Upper lobe of right lung (tissue), 1 donor: ENCODE measurements at regions not wholly inside any gene's neighbourhood (a gene's known extent, or its start where the extent isn't known, plus 50 kb on each side); places are given as distances from the start of the nearest gene placed in this dataset.
"Not testable (repeated sequence)": the region's sequence is repeated elsewhere in the genome, so short reads cannot be mapped to it uniquely, and the experiment has no call there.

ENCODE experiments used
- ATAC-seq: fragments of 200-7000 bp; cut with Tn5 transposase; one replicate; pipeline ENCODE4 v1.9.1; 2020; ENCODE audit warnings: mild to moderate bottlenecking, moderate library complexity
- DNase-seq: peaks from one replicate; pipeline ENCODE4 v3.0.0-alpha.2; 2020
- H3K27ac ChIP-seq: fragments of 200-600 bp; one replicate; pipeline ENCODE4 v1.8.0; 2022
- H3K27me3 ChIP-seq: fragments of 200-600 bp; one replicate; pipeline ENCODE4 v1.8.0; 2022; ENCODE audit warnings: mild to moderate bottlenecking
- H3K36me3 ChIP-seq: fragments of 200-600 bp; one replicate; pipeline ENCODE4 v1.8.0; 2022
- H3K4me1 ChIP-seq: fragments of 200-600 bp; one replicate; pipeline ENCODE4 v1.8.0; 2022
- H3K4me3 ChIP-seq: fragments of 200-600 bp; one replicate; pipeline ENCODE4 v1.8.0; 2022; ENCODE audit warnings: mild to moderate bottlenecking
- H3K9me3 ChIP-seq: fragments of 200-600 bp; one replicate; pipeline ENCODE4 v1.8.0; 2022
- intact Hi-C: fragments of 100-400 bp; cut with DNase I; formaldehyde crosslinking; loops from one replicate; pipeline ENCODE4 v1.11.0; 2022
- TF ChIP-seq, protein P1 (sequence below): fragments of 200-600 bp; IDR thresholded peaks from one replicate; pipeline ENCODE4 v1.8.0; 2022; ENCODE audit warnings: antibody characterized with exemption
- donor health status: DM: no; HTN: yes; CAD: no; lungs with severe emphysema.

GRCh38 chr2:61733563-61733962 lies 120.3 kb downstream of the FAM161A start:
- Histone ChIP-seq H3K27ac (no peak overlapping the region), H3K27me3 (no peaks in the 10 kb centered on the region), H3K36me3 (no peaks in the 10 kb centered on the region), H3K4me3 (no peak overlapping the region), H3K4me1 (no peaks in the 10 kb centered on the region), H3K9me3 (no peaks in the 10 kb centered on the region)
- TF ChIP-seq, protein P1, sequence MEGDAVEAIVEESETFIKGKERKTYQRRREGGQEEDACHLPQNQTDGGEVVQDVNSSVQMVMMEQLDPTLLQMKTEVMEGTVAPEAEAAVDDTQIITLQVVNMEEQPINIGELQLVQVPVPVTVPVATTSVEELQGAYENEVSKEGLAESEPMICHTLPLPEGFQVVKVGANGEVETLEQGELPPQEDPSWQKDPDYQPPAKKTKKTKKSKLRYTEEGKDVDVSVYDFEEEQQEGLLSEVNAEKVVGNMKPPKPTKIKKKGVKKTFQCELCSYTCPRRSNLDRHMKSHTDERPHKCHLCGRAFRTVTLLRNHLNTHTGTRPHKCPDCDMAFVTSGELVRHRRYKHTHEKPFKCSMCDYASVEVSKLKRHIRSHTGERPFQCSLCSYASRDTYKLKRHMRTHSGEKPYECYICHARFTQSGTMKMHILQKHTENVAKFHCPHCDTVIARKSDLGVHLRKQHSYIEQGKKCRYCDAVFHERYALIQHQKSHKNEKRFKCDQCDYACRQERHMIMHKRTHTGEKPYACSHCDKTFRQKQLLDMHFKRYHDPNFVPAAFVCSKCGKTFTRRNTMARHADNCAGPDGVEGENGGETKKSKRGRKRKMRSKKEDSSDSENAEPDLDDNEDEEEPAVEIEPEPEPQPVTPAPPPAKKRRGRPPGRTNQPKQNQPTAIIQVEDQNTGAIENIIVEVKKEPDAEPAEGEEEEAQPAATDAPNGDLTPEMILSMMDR, result no peak
- intact Hi-C loops, result no loop called here
- DNase-seq, result no peak
- no peak for ATAC-seq

GRCh38 chr2:61732787-61733186 lies 121.1 kb downstream of the FAM161A start:
- Histone ChIP-seq H3K4me1 (no peaks in the 10 kb centered on the region), H3K27ac (no peak overlapping the region), H3K36me3 (no peaks in the 10 kb centered on the region), H3K27me3 (no peaks in the 10 kb centered on the region), H3K4me3 (no peak overlapping the region), H3K9me3 (no peaks in the 10 kb centered on the region)
- DNase-seq, result no peak
- no peak for ATAC-seq
- TF ChIP-seq, protein P1, result no peak
- intact Hi-C loops, result no loop called here

DNA sequence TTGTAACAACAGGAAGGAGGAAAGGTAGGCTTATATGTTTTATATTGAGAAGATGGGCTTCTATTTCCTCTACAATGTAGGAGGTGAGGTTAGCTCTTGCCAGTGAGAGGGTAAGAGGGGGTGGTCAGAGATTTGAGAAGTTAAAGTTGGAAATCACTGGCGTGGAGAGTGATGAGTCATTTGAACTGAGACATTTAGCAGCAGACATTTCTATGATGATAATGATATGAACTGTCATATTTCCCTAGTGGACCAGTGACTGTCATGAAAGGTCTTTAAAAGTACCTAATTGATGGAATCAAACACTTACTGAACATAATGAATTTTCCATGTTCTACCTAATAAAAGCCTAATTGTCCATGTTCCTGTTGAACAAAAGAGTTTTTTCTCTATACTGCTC lies 126.1 kb downstream of the FAM161A start:
- Histone ChIP-seq H3K4me3 (no peak overlapping the region), H3K27ac (no peak overlapping the region), H3K27me3 (no peaks in the 10 kb centered on the region), H3K36me3 (no peaks in the 10 kb centered on the region), H3K9me3 (no peaks in the 10 kb centered on the region), H3K4me1 (no peaks in the 10 kb centered on the region)
- intact Hi-C loops, result no loop called here
- DNase-seq, result no peak
- TF ChIP-seq, protein P1, result no peak
- ATAC-seq, result no peak

DNA sequence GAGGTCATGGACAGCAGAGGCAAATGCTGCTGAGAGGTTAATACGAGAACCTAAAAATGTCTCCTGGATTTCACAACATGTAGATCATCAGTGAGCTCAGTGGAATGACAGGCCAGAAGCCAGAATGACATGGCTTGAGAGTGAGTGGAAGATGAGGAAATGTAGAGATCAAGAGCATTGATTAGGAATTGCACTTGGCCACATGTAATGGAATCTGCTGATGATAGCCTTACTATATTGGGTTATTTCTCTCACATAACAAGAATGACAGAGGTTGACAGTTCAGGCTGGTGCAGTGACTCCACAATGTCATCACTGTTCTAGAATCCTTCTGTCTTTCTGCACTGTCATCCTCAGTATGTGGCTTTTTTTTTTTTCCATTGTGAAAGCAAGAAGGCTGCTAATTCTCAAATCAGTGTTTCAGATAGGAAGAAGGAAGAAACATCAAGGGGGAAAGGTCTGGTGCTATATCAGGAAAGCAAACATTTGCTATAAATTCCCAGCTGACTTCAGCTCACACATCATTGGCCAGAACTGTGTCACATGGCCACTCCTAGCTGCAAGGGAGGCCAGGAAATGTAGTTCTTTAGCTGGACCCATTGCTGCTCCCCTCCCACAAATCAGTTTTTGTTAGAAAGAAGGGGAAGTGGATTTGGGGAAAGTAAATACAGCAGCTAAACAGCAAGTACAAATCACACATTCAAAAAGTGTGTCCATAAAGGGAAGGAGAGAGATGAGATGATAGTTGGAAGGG lies 127.2 kb downstream of the FAM161A start:
- ATAC-seq, result no peak
- H3K36me3 ChIP-seq, result no peaks in the 10 kb centered on the region

GRCh38 chr2:61723364-61723763 lies 130.5 kb downstream of the FAM161A start:
- H3K9me3 ChIP-seq, DNase-seq: not testable (repeated sequence)

More for the DNA sequence above, 127.2 kb downstream of the FAM161A start:
- intact Hi-C loops, result no loop called here
- no peak for DNase-seq
- TF ChIP-seq, protein P1, result no peak
- Histone ChIP-seq H3K27ac (no peak overlapping the region), H3K9me3 (no peaks in the 10 kb centered on the region), H3K27me3 (no peaks in the 10 kb centered on the region), H3K4me1 (no peaks in the 10 kb centered on the region), H3K4me3 (no peak overlapping the region)

DNA sequence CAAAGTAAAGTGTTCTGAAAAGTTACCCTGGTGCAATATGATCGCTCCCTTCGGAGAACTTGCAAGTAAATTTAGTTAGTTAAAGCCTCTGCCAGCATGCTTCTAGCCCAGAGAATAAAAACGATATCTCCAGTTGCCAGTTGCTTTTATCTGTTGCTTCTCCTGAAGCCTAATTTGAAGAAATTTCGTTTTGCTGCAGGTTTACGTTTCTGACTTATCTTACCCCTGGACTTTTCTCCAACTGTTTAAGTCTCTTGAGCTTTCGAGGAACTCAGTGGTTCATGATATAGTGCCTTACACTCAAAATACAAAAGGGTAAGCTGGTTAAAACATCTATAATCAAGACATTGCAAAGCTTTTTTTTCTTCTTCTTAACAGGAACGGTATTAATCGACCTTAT lies 131.1 kb downstream of the FAM161A start:
- Histone ChIP-seq H3K27ac (no peak overlapping the region), H3K9me3 (no peaks in the 10 kb centered on the region), H3K36me3 (no peaks in the 10 kb centered on the region), H3K4me1 (no peaks in the 10 kb centered on the region), H3K27me3 (no peaks in the 10 kb centered on the region), H3K4me3 (no peak overlapping the region)
- intact Hi-C loops, result no loop called here
- TF ChIP-seq, protein P1, result no peak
- ATAC-seq (no peak), DNase-seq (no peak)

More at GRCh38 chr2:61723364-61723763, 130.5 kb downstream of the FAM161A start:
- H3K27me3 ChIP-seq, H3K36me3 ChIP-seq, H3K27ac ChIP-seq, intact Hi-C loops, H3K4me1 ChIP-seq, H3K4me3 ChIP-seq, ATAC-seq: not testable (repeated sequence)
